ENCODE measurements at regions not wholly inside any gene's neighbourhood (a gene's known extent, or its start where the extent isn't known, plus 50 kb on each side); places are given as distances from the start of the nearest gene placed in this dataset.
"Not testable (repeated sequence)": the region's sequence is repeated elsewhere in the genome, so short reads cannot be mapped to it uniquely, and the experiment has no call there.

GRCh38 chr7:84879570-84880325, 307.1 kb downstream of the SEMA3D start:
- no peak for DNase-seq

GRCh38 chr7:84877943-84878570, 308.8 kb downstream of the SEMA3D start:
- no peak for DNase-seq

GRCh38 chr7:84876061-84876821, 310.6 kb downstream of the SEMA3D start:
- no peak for DNase-seq

- DNase-seq: no peak
These were observed 321.3 kb downstream of the SEMA3D start for GRCh38 chr7:84865560-84865959.

GRCh38 chr7:84857336-84857735, 329.5 kb downstream of the SEMA3D start:
- DNase-seq: no peak

GRCh38 chr7:84855758-84856157, 331.1 kb downstream of the SEMA3D start:
- DNase-seq: no peak

GRCh38 chr7:84848974-84849372, 337.9 kb downstream of the SEMA3D start:
- not testable (repeated sequence) for DNase-seq

- DNase-seq: no peak
These were observed 338.5 kb downstream of the SEMA3D start for GRCh38 chr7:84848219-84848973.

GRCh38 chr7:84847790-84848189, 339.1 kb downstream of the SEMA3D start:
- DNase-seq: no peak

- DNase-seq: no peak
These were observed 339.8 kb downstream of the SEMA3D start for GRCh38 chr7:84847038-84847437.

- no peak for DNase-seq
These were observed 340.9 kb downstream of the SEMA3D start for GRCh38 chr7:84845971-84846370.

- no peak for DNase-seq
These were observed 342.1 kb downstream of the SEMA3D start for GRCh38 chr7:84844771-84845170.

- no peak for DNase-seq
These were observed 345.0 kb downstream of the SEMA3D start for GRCh38 chr7:84841809-84842208.

GRCh38 chr7:84838857-84839256, 348.0 kb downstream of the SEMA3D start:
- DNase-seq: no peak

- DNase-seq: no peak
These were observed 349.5 kb downstream of the SEMA3D start for GRCh38 chr7:84837405-84837804.

- no peak for DNase-seq
These were observed 357.1 kb downstream of the SEMA3D start for GRCh38 chr7:84829719-84830118.

GRCh38 chr7:84824057-84824651, 362.7 kb downstream of the SEMA3D start:
- no peak for DNase-seq

GRCh38 chr7:84823530-84823929, 363.3 kb downstream of the SEMA3D start:
- DNase-seq: no peak

GRCh38 chr7:84822941-84823510, 363.8 kb downstream of the SEMA3D start:
- DNase-seq: no peak

- DNase-seq: no peak
These were observed 365.0 kb downstream of the SEMA3D start for GRCh38 chr7:84821671-84822534.

- no peak for DNase-seq
These were observed 366.4 kb downstream of the SEMA3D start for GRCh38 chr7:84820481-84820880.
